H1 (cell line): ENCODE measurements at regions not wholly inside any gene's neighbourhood (a gene's known extent, or its start where the extent isn't known, plus 50 kb on each side); places are given as distances from the start of the nearest gene placed in this dataset.

Experiments
- CBX8 ChIP-seq: fragments of 300-800, 300-1000 bp; sonication (generic); IDR thresholded peaks from 2 replicates; pipeline ENCODE4 v1.7.1; 2016; ENCODE audit warnings: low read depth, low read length, borderline replicate concordance
- KDM1A ChIP-seq: fragments of 200-600, 300-600 bp; sonication (generic); IDR thresholded peaks from 2 replicates; pipeline ENCODE4 v1.7.1; 2016; ENCODE audit warnings: mild to moderate bottlenecking, low read length, borderline replicate concordance
- SIN3A ChIP-seq, 2 experiments: IDR thresholded peaks in 1 of 2; conservative IDR thresholded peaks in 1 of 2; 2 replicates each; pipeline ENCODE4 v1.6.1; 2011 to 2012; ENCODE audit warnings: low read length in 2 of 2, improper control_type of control experiment in 1 of 2, low read depth in 1 of 2, mild to moderate bottlenecking in 1 of 2
- SUZ12 ChIP-seq: fragments of 200-600 bp; sonication (generic); IDR thresholded peaks from 2 replicates; pipeline ENCODE4 v1.6.1; 2012; ENCODE audit warnings: mild to moderate bottlenecking, inconsistent platforms, low read length, moderate library complexity, mixed read lengths
- TBP ChIP-seq: IDR thresholded peaks from 2 replicates; pipeline ENCODE4 v1.6.1; 2011; ENCODE audit warnings: low read depth, low read length, improper control_type of control experiment

GRCh38 chr11:97079244-97079643, 689.4 kb downstream of the JRKL start (continued):
- TF ChIP-seq CBX8 (no peak), SIN3A (conservative IDR thresholded peaks at IDR 0.05 in 1 of 2, IDR thresholded peaks at IDR 0.05 in 1 of 2; ENCODE audit: low read depth in 1 of 2, low read length in 2 of 2) (no peak), KDM1A (no peak), SUZ12 (no peak), TBP (no peak)
